Calu3 (cell line): ENCODE measurements at regions not wholly inside any gene's neighbourhood (a gene's known extent, or its start where the extent isn't known, plus 50 kb on each side); places are given as distances from the start of the nearest gene placed in this dataset.

Source experiments
- BruUV-seq: library from RNA; stranded (reverse); fragments of 400-500 nt; replicated peaks from 2 replicates; lab custom pipeline; 2021; lab: Mats Ljungman, UMichigan
- CTCF ChIA-PET: fragments of 300-600 bp; sonication (Branson Sonifier 250); formaldehyde crosslinking; loops from one replicate; lab custom pipeline; 2022; ENCODE audit warnings: antibody characterized with exemption; lab: Charles Lee
- DNase-seq: peaks from one replicate; pipeline ENCODE4 v3.0.0; 2022
- H3K27ac Mint-ChIP-seq: one replicate; pipeline ENCODE4 v1.8.0; 2022; ENCODE audit warnings: mixed read lengths; ENCODE audit not compliant: unreplicated experiment
- H3K27me3 Mint-ChIP-seq: one replicate; pipeline ENCODE4 v1.8.0; 2022; ENCODE audit warnings: mixed read lengths; ENCODE audit not compliant: unreplicated experiment
- H3K36me3 Mint-ChIP-seq: one replicate; pipeline ENCODE4 v1.8.0; 2022; ENCODE audit warnings: mild to moderate bottlenecking, moderate library complexity, mixed read lengths; ENCODE audit not compliant: insufficient read depth, unreplicated experiment
- H3K4me1 Mint-ChIP-seq: one replicate; pipeline ENCODE4 v1.8.0; 2022; ENCODE audit warnings: mild to moderate bottlenecking, low read depth, mixed read lengths; ENCODE audit not compliant: unreplicated experiment
- H3K4me3 Mint-ChIP-seq: one replicate; pipeline ENCODE4 v1.8.0; 2022; ENCODE audit warnings: mild to moderate bottlenecking, low read depth, moderate library complexity, mixed read lengths; ENCODE audit not compliant: unreplicated experiment
- H3K9me3 Mint-ChIP-seq: one replicate; pipeline ENCODE4 v1.8.0; 2022; ENCODE audit warnings: low read depth, mixed read lengths; ENCODE audit not compliant: unreplicated experiment
- intact Hi-C: fragments of 100-400 bp; cut with micrococcal nuclease; formaldehyde crosslinking; loops from one replicate; pipeline ENCODE4 v1.10.0; 2022; ENCODE audit not compliant: unreplicated experiment
- TF ChIP-seq, protein P1 (sequence below): fragments of 200-600 bp; IDR thresholded peaks from one replicate; pipeline ENCODE4 v1.8.0; 2022; ENCODE audit warnings: antibody characterized with exemption; ENCODE audit not compliant: unreplicated experiment

DNA sequence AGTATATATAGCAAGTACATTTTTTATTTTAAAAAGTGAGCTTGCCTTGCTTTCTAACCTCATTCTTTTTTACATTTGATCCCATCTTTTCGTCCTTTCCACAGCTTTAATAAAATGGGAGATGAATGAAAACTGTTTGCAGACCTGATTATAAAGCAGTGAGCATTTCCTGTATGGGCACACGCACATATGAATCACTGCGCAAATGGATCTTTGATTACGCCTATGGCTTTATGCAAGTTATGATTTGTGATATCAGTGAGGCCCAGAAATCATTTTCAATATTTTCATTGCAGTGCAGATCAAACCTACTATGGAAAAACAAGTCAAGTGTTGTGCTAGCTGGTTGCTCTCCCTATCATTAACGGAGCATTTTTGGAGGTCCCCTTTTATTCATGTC is 1073.0 kb downstream of the MAT2B start:
- H3K36me3 Mint-ChIP-seq: no peaks in the 10 kb centered on the region
- no peaks in the 10 kb centered on the region for H3K27me3 Mint-ChIP-seq
- H3K27ac Mint-ChIP-seq: no peak overlapping the region
- TF ChIP-seq, protein P1, sequence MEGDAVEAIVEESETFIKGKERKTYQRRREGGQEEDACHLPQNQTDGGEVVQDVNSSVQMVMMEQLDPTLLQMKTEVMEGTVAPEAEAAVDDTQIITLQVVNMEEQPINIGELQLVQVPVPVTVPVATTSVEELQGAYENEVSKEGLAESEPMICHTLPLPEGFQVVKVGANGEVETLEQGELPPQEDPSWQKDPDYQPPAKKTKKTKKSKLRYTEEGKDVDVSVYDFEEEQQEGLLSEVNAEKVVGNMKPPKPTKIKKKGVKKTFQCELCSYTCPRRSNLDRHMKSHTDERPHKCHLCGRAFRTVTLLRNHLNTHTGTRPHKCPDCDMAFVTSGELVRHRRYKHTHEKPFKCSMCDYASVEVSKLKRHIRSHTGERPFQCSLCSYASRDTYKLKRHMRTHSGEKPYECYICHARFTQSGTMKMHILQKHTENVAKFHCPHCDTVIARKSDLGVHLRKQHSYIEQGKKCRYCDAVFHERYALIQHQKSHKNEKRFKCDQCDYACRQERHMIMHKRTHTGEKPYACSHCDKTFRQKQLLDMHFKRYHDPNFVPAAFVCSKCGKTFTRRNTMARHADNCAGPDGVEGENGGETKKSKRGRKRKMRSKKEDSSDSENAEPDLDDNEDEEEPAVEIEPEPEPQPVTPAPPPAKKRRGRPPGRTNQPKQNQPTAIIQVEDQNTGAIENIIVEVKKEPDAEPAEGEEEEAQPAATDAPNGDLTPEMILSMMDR: no peak
- H3K4me3 Mint-ChIP-seq: no peak overlapping the region
- CTCF ChIA-PET: no interaction called here
- H3K9me3 Mint-ChIP-seq: peaks cover 3% of the 10 kb centered on the region
- BruUV-seq: no TSS peak
- H3K4me1 Mint-ChIP-seq: no peaks in the 10 kb centered on the region
- intact Hi-C loops: no loop called here
- DNase-seq: no peak

DNA sequence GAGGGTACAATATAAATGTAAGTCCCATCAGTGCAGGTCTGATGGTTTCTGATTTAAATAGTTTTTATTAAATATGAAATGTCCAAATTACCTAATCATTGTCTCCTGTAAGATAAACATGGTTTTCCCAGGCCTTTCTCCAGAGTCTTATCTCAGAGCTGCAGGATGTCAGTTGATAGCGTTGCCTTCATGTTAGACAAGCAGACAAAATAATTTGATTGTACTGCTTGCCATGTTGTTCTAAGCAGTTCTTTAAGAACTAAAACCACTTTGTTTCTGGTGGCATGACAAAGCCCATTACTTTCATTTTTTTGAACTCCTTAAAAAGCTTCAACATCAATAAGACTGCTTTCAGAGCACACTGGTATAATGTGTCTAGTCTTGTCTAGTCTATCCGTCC is 1073.5 kb downstream of the MAT2B start:
- no peak for DNase-seq
- intact Hi-C loops: no loop called here
- TF ChIP-seq, protein P1: no peak
- no peaks in the 10 kb centered on the region for H3K36me3 Mint-ChIP-seq
- H3K4me3 Mint-ChIP-seq: no peak overlapping the region
- BruUV-seq: no TSS peak
- no peaks in the 10 kb centered on the region for H3K4me1 Mint-ChIP-seq
- H3K27ac Mint-ChIP-seq: no peak overlapping the region
- CTCF ChIA-PET: no interaction called here
- no peaks in the 10 kb centered on the region for H3K27me3 Mint-ChIP-seq
- no peaks in the 10 kb centered on the region for H3K9me3 Mint-ChIP-seq

DNA sequence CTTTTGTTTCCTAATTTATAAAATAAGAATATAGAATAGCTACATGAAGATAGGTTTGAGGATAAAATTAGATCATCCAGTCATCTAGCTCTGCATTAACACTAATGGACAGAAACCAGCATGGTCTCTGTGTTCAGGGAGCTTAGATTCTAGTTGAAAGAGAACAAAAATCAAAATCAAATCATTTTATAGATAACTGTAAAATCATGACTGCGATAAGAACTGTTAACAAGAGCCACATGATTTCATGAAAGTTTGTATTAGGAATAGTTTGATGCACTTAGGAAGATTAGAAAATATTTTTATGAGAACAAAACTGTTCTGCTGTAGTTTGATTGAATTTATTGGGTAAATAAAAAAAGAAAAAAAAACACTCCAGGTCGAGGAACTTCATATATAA is 1074.7 kb downstream of the MAT2B start:
- DNase-seq: no peak
- Mint-ChIP-seq H3K36me3 (no peaks in the 10 kb centered on the region), H3K27me3 (no peaks in the 10 kb centered on the region), H3K27ac (no peak overlapping the region), H3K4me1 (no peaks in the 10 kb centered on the region), H3K4me3 (no peak overlapping the region), H3K9me3 (no peaks in the 10 kb centered on the region)
- no TSS peak for BruUV-seq
- TF ChIP-seq, protein P1: no peak
- CTCF ChIA-PET: no interaction called here
- intact Hi-C loops: no loop called here

DNA sequence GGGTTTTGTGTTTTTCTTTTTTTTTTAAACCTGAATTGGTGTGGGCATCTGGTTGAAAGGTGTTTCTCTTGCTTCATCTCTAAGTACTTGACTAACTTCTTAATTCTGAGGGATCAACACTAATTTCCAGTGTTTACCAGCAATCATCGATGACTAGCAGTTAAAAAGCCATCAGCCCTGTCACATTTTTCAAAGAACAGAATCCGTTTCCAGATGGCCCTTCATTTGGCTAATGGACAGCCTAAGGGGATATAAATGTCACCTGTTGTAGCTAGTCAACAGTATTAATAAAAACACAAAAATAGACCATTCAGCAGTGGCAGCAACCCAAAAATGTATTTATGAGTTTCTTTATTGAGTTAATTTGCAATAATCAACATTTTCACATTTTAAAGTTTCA is 1076.5 kb downstream of the MAT2B start:
- CTCF ChIA-PET: no interaction called here
- no peak overlapping the region for H3K27ac Mint-ChIP-seq
- H3K36me3 Mint-ChIP-seq: no peaks in the 10 kb centered on the region
- no peaks in the 10 kb centered on the region for H3K27me3 Mint-ChIP-seq
- peaks cover 3% of the 10 kb centered on the region for H3K9me3 Mint-ChIP-seq
- intact Hi-C loops: no loop called here
- TF ChIP-seq, protein P1: no peak
- no peak for DNase-seq
- H3K4me3 Mint-ChIP-seq: no peak overlapping the region
- BruUV-seq: no TSS peak
- H3K4me1 Mint-ChIP-seq: no peaks in the 10 kb centered on the region

DNA sequence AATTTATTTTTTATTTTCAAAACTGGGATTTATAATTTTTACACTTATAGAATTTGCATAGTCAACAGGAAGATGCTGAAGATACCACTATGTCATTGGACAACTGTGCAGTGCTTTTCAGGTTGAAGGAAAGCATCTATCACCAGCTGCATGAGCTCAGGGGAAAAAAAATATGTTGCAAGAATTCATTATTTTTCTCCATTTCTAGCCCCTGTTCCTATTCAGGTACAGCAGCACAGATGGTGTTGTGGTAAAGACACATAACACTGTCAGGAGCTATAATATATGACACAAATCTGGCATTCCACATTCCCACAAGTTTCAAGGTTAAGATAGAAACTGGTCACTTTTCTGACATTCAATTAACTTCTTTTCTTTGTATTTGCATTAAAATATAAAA is 1088.6 kb downstream of the MAT2B start:
- CTCF ChIA-PET: no interaction called here
- intact Hi-C loops: no loop called here
- Mint-ChIP-seq H3K4me1 (no peaks in the 10 kb centered on the region), H3K27me3 (no peaks in the 10 kb centered on the region), H3K4me3 (no peak overlapping the region), H3K9me3 (peaks cover 6% of the 10 kb centered on the region), H3K27ac (no peak overlapping the region), H3K36me3 (no peaks in the 10 kb centered on the region)
- TF ChIP-seq, protein P1: no peak
- BruUV-seq: no TSS peak
- DNase-seq: no peak
